ENCODE measurements at regions not wholly inside any gene's neighbourhood (a gene's known extent, or its start where the extent isn't known, plus 50 kb on each side); places are given as distances from the start of the nearest gene placed in this dataset.

DNA sequence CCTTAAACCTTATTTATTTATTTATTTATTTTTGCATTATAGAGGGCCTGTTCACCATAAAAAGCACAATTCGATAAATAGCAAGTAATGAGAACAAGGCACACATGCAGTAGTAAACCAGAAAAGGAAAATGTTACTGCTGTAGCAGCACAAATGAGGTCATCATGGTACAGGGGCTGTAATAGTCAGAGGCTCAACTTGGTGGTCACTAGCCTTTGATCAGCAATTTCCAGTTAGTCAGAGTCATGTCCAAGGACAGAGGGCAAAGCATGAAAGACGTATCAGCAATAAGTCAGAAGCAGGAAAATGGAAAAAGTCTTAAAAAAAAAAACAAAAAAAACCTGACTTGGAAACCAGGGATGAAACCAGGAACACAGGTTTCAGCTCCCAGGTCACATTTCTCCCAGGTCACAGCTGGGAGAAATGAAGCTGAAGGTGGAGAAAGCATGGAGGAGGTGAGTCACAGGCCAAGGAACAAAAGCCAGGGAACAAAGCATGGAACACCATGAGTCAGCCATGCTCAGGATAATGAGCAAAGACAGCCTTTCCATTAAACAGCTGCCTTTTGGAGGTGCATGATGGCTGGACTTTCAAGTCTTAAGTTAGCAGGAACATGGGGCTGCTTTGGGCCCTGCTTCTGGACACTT is 556.3 kb downstream of the LTN1 start:
- Histone ChIP-seq H3K4me3 (ENCODE audit: low read depth in 2 of 2, low read length in 2 of 2) (no peak overlapping the region), H3K36me3 (ENCODE audit: control insufficient read depth, insufficient read depth, low read length) (no peaks in the 10 kb centered on the region), H3K9me3 (ENCODE audit: control insufficient read depth, insufficient read depth, low read depth, low read length) (no peaks in the 10 kb centered on the region), H3K27ac (ENCODE audit: low read length) (no peak overlapping the region), H3K27me3 (ENCODE audit: control insufficient read depth, insufficient read depth, low read length) (no peaks in the 10 kb centered on the region), H3K4me1 (ENCODE audit: control insufficient read depth, insufficient read depth, low read length) (no peaks in the 10 kb centered on the region)
- DNase-seq (ENCODE audit: low read depth, low spot score) (no peak), ATAC-seq (no peak)
- ChIA-PET CTCF (no interaction called here), POLR2A (no interaction called here)
- intact Hi-C loops (cut with micrococcal nuclease; ENCODE audit: unreplicated experiment) (no loop called here), in situ Hi-C loops (cut with HindIII; ENCODE audit: low pct_unique_long_range_greater_than_20kb, low sequenced_read_pairs) (no loop called here)
- no TSS peak for BruUV-seq (replicated peaks)
- no peak for TF ChIP-seq POLR2AphosphoS5 (IDR thresholded peaks at IDR 0.05; ENCODE audit: low read depth, low read length)
- TF ChIP-seq, protein P1, sequence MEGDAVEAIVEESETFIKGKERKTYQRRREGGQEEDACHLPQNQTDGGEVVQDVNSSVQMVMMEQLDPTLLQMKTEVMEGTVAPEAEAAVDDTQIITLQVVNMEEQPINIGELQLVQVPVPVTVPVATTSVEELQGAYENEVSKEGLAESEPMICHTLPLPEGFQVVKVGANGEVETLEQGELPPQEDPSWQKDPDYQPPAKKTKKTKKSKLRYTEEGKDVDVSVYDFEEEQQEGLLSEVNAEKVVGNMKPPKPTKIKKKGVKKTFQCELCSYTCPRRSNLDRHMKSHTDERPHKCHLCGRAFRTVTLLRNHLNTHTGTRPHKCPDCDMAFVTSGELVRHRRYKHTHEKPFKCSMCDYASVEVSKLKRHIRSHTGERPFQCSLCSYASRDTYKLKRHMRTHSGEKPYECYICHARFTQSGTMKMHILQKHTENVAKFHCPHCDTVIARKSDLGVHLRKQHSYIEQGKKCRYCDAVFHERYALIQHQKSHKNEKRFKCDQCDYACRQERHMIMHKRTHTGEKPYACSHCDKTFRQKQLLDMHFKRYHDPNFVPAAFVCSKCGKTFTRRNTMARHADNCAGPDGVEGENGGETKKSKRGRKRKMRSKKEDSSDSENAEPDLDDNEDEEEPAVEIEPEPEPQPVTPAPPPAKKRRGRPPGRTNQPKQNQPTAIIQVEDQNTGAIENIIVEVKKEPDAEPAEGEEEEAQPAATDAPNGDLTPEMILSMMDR (IDR thresholded peaks at IDR 0.05), result no peak

DNA sequence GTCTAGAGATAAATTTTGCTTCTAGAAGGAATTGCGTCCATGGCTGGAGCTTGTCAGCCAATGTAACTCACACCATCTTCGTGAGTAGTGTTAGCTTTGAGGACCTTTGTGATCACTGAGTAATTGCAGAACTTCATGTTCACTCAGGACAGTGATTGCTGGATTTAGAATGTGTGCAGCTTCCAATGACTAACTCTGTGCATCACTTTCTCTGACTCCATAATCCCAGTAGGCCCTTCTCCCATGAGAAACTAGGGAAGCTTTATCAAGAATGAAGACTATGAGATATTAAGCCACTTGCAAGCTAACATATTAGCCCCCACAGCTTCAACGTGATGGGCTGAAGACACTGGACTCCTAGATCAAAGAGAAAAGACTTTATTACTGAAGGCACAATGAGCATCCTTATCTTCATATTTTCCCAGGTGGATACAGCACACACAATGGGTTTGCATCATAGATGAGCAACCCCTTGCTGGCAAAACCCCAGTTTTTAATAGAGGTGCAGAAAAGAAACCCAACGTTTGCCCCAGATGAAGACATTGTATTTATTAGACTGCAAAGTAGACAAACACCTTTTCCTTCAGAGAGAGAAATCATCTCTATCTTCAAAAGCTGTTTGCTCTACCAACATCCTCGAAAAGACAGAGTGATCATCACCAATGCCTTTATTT is 561.0 kb downstream of the LTN1 start:
- H3K27me3 ChIP-seq (ENCODE audit: control insufficient read depth, insufficient read depth, low read length), result no peaks in the 10 kb centered on the region
- no peaks in the 10 kb centered on the region for H3K4me1 ChIP-seq (ENCODE audit: control insufficient read depth, insufficient read depth, low read length)
- CTCF ChIA-PET, result no interaction called here
- in situ Hi-C loops (cut with HindIII; ENCODE audit: low pct_unique_long_range_greater_than_20kb, low sequenced_read_pairs), result no loop called here
- intact Hi-C loops (cut with micrococcal nuclease; ENCODE audit: unreplicated experiment), result no loop called here
- POLR2A ChIA-PET, result no interaction called here
- DNase-seq (ENCODE audit: low read depth, low spot score) (no peak), ATAC-seq (no peak)
- no peaks in the 10 kb centered on the region for H3K9me3 ChIP-seq (ENCODE audit: control insufficient read depth, insufficient read depth, low read depth, low read length)
- no peak overlapping the region for H3K27ac ChIP-seq (ENCODE audit: low read length)
- H3K36me3 ChIP-seq (ENCODE audit: control insufficient read depth, insufficient read depth, low read length), result no peaks in the 10 kb centered on the region
- no peak overlapping the region for H3K4me3 ChIP-seq (ENCODE audit: low read depth in 2 of 2, low read length in 2 of 2)
- TF ChIP-seq POLR2AphosphoS5 (IDR thresholded peaks at IDR 0.05; ENCODE audit: low read depth, low read length), result no peak
- TF ChIP-seq, protein P2, sequence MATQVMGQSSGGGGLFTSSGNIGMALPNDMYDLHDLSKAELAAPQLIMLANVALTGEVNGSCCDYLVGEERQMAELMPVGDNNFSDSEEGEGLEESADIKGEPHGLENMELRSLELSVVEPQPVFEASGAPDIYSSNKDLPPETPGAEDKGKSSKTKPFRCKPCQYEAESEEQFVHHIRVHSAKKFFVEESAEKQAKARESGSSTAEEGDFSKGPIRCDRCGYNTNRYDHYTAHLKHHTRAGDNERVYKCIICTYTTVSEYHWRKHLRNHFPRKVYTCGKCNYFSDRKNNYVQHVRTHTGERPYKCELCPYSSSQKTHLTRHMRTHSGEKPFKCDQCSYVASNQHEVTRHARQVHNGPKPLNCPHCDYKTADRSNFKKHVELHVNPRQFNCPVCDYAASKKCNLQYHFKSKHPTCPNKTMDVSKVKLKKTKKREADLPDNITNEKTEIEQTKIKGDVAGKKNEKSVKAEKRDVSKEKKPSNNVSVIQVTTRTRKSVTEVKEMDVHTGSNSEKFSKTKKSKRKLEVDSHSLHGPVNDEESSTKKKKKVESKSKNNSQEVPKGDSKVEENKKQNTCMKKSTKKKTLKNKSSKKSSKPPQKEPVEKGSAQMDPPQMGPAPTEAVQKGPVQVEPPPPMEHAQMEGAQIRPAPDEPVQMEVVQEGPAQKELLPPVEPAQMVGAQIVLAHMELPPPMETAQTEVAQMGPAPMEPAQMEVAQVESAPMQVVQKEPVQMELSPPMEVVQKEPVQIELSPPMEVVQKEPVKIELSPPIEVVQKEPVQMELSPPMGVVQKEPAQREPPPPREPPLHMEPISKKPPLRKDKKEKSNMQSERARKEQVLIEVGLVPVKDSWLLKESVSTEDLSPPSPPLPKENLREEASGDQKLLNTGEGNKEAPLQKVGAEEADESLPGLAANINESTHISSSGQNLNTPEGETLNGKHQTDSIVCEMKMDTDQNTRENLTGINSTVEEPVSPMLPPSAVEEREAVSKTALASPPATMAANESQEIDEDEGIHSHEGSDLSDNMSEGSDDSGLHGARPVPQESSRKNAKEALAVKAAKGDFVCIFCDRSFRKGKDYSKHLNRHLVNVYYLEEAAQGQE (IDR thresholded peaks at IDR 0.05; ENCODE audit: insufficient read depth in 1 of 2, low read depth in 2 of 2, low read length in 1 of 2), result no peak
- BruUV-seq (replicated peaks), result no TSS peak

DNA sequence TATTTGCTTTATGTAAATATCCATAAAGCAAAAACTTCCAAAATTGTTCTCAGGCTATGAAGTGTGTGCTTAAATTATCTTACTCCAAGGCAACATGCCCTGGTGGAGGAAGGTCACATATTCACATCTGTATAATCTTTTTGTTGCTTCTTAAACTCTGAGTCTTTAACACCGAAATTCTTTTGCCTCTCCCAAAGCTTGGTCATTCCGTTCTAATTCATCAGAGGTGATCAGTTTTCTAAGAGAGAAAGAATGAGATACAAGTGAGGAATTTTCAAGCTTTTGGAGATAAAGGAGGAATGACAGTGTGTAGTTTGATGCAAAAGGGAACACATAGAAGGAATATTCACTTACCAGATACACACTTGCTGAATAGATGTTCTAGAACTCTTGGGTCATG is 561.7 kb downstream of the LTN1 start:
- intact Hi-C loops (cut with micrococcal nuclease; ENCODE audit: unreplicated experiment), result no loop called here
- in situ Hi-C loops (cut with HindIII; ENCODE audit: low pct_unique_long_range_greater_than_20kb, low sequenced_read_pairs), result no loop called here
- Histone ChIP-seq H3K9me3 (ENCODE audit: control insufficient read depth, insufficient read depth, low read depth, low read length) (no peaks in the 10 kb centered on the region), H3K27ac (ENCODE audit: low read length) (no peak overlapping the region), H3K4me1 (ENCODE audit: control insufficient read depth, insufficient read depth, low read length) (no peaks in the 10 kb centered on the region), H3K27me3 (ENCODE audit: control insufficient read depth, insufficient read depth, low read length) (no peaks in the 10 kb centered on the region), H3K4me3 (ENCODE audit: low read depth in 2 of 2, low read length in 2 of 2) (no peak overlapping the region), H3K36me3 (ENCODE audit: control insufficient read depth, insufficient read depth, low read length) (no peaks in the 10 kb centered on the region)
- ATAC-seq (no peak), DNase-seq (ENCODE audit: low read depth, low spot score) (no peak)
- no TSS peak for BruUV-seq (replicated peaks)
- POLR2A ChIA-PET, result no interaction called here
- CTCF ChIA-PET, result no interaction called here
- TF ChIP-seq, protein P2 (IDR thresholded peaks at IDR 0.05; ENCODE audit: insufficient read depth in 1 of 2, low read depth in 2 of 2, low read length in 1 of 2), result no peak
- TF ChIP-seq, protein P1 (IDR thresholded peaks at IDR 0.05), result no peak
- TF ChIP-seq POLR2AphosphoS5 (IDR thresholded peaks at IDR 0.05; ENCODE audit: low read depth, low read length) (no peak), SIN3A (IDR thresholded peaks at IDR 0.05; ENCODE audit: borderline replicate concordance, insufficient read depth, low read depth, low read length) (no peak), TCF7L2 (IDR thresholded peaks at IDR 0.05; ENCODE audit: low read depth, low read length) (no peak)
